BJ (cell line): ENCODE measurements at regions not wholly inside any gene's neighbourhood (a gene's known extent, or its start where the extent isn't known, plus 50 kb on each side); places are given as distances from the start of the nearest gene placed in this dataset.

ENCODE experiments used
- CTCF ChIA-PET: fragments of 350-600 bp; formaldehyde crosslinking; extraction: SDS; loops from one replicate; lab custom pipeline; 2021; ENCODE audit warnings: antibody characterized with exemption, inconsistent platforms; lab: Yijun Ruan, JAX
- POLR2A ChIA-PET: fragments of 300-600 bp; sonication (Branson Sonifier 250); formaldehyde crosslinking; extraction: SDS; loops from one replicate; lab custom pipeline; 2021; ENCODE audit warnings: antibody characterized with exemption; lab: Charles Lee
- DNase-seq: peaks from one replicate; pipeline ENCODE4 v3.0.0-alpha.2; 2011; ENCODE audit warnings: low read depth
- H3K27me3 ChIP-seq: 2 replicates; pipeline ENCODE4 v1.6.0; 2011; ENCODE audit warnings: low read length; ENCODE audit not compliant: control insufficient read depth, insufficient read depth
- H3K36me3 ChIP-seq: 2 replicates; pipeline ENCODE4 v1.5.1; 2011; ENCODE audit warnings: low read length; ENCODE audit not compliant: control insufficient read depth, insufficient read depth
- H3K4me3 ChIP-seq: 2 replicates; pipeline ENCODE4 v1.5.1; 2011; ENCODE audit warnings: low read depth, mild to moderate bottlenecking, control low read depth, low read length
- CTCF ChIP-seq: IDR thresholded peaks from 2 replicates; pipeline ENCODE4 v1.5.1; 2011; ENCODE audit warnings: low read depth, mild to moderate bottlenecking, control low read depth, inconsistent platforms, low read length, moderate library complexity; ENCODE audit not compliant: insufficient read depth

- CTCF ChIA-PET = interaction anchor here (0.6 kb wide), 1 partner anchor 60 kb away, joined by 3 read pairs; no protein-coding TSS in a partner anchor
- no peaks in the 10 kb centered on the region for H3K36me3 ChIP-seq
- no peak for TF ChIP-seq CTCF
- H3K27me3 ChIP-seq = no peaks in the 10 kb centered on the region
- no peak for DNase-seq
- H3K4me3 ChIP-seq = no peak overlapping the region
- POLR2A ChIA-PET = no interaction called here
Observed at GRCh38 chr15:57897870-57898269, 167.6 kb downstream of the ALDH1A2 start.

GRCh38 chr15:57902155-57902554 is 163.4 kb downstream of the ALDH1A2 start:
- H3K4me3 ChIP-seq = no peak overlapping the region
- H3K27me3 ChIP-seq = no peaks in the 10 kb centered on the region
- ChIA-PET POLR2A (no interaction called here), CTCF (interaction anchor here (0.7 kb wide), 1 partner anchor 136 kb away, joined by 3 read pairs; no protein-coding TSS in a partner anchor)
- no peak for DNase-seq
- H3K36me3 ChIP-seq = no peaks in the 10 kb centered on the region
- no peak for TF ChIP-seq CTCF
